HEK293 (cell line): ENCODE measurements at regions not wholly inside any gene's neighbourhood (a gene's known extent, or its start where the extent isn't known, plus 50 kb on each side); places are given as distances from the start of the nearest gene placed in this dataset.

Source experiments
- CTCF ChIA-PET: fragments of 350-600 bp; formaldehyde crosslinking; extraction: SDS; loops from one replicate; lab custom pipeline; 2021; ENCODE audit warnings: antibody characterized with exemption; lab: Yijun Ruan, JAX
- POLR2A ChIA-PET: fragments of 300-600 bp; formaldehyde crosslinking; extraction: SDS; loops from one replicate; lab custom pipeline; 2020; ENCODE audit warnings: antibody characterized with exemption, inconsistent platforms; lab: Yijun Ruan, JAX
- H3K27ac ChIP-seq: fragments of 200-500 bp; sonication (Bioruptor generic); 2 replicates; pipeline ENCODE4 v1.5.1; 2014; ENCODE audit warnings: low read depth, low read length, control low read depth, inconsistent platforms; ENCODE audit errors: extremely low read depth
- H3K36me3 ChIP-seq, 2 experiments: fragments of 200-500 bp in 1 of 2; sonication (Bioruptor generic) in 1 of 2; 1 replicate in 1 of 2; 2 replicates in 1 of 2; pipeline ENCODE4 v1.5.1; 2014 to 2017; ENCODE audit warnings: inconsistent platforms in 2 of 2, low read length in 2 of 2; ENCODE audit not compliant: control insufficient read depth in 2 of 2, insufficient read depth in 1 of 2
- H3K4me1 ChIP-seq: fragments of 200-500 bp; sonication (Bioruptor generic); 2 replicates; pipeline ENCODE4 v1.5.1; 2014; ENCODE audit warnings: mild to moderate bottlenecking, low read length, inconsistent platforms; ENCODE audit not compliant: control insufficient read depth, insufficient read depth
- H3K4me3 ChIP-seq: 2 replicates; pipeline ENCODE4 v1.5.1; 2011; ENCODE audit warnings: low read depth, mild to moderate bottlenecking, control low read depth, low read length, moderate library complexity
- H3K9me3 ChIP-seq: fragments of 200-500 bp; sonication (Bioruptor generic); 2 replicates; pipeline ENCODE4 v1.5.1; 2014; ENCODE audit warnings: low read depth, low read length, inconsistent platforms; ENCODE audit not compliant: control insufficient read depth, insufficient read depth
- ELK4 ChIP-seq: IDR thresholded peaks from 2 replicates; pipeline ENCODE4 v1.6.1; 2011; ENCODE audit warnings: mild to moderate bottlenecking, low read depth, low read length, borderline replicate concordance
- GFI1B ChIP-seq: fragments of 450-650 bp; formaldehyde crosslinking; IDR thresholded peaks from 2 replicates; pipeline ENCODE4 v1.5.1; 2016; ENCODE audit warnings: missing biosample characterization, missing genetic modification characterization
- OSR2 ChIP-seq: fragments of 450-650 bp; formaldehyde crosslinking; IDR thresholded peaks from 2 replicates; pipeline ENCODE4 v1.5.1; 2016; ENCODE audit warnings: missing biosample characterization, missing genetic modification characterization
- RBAK ChIP-seq: fragments of 450-650 bp; formaldehyde crosslinking; IDR thresholded peaks from 2 replicates; pipeline ENCODE4 v1.5.1; 2016; ENCODE audit warnings: missing biosample characterization, missing genetic modification characterization
- ZBTB21 ChIP-seq: fragments of 450-650 bp; formaldehyde crosslinking; IDR thresholded peaks from 2 replicates; pipeline ENCODE4 v1.5.1; 2017; ENCODE audit warnings: missing biosample characterization, missing genetic modification characterization
- ZNF148 ChIP-seq: fragments of 450-650 bp; formaldehyde crosslinking; IDR thresholded peaks from 2 replicates; pipeline ENCODE4 v1.5.0; 2017; ENCODE audit warnings: missing biosample characterization, missing genetic modification characterization, borderline replicate concordance
- ZNF155 ChIP-seq: fragments of 450-650 bp; formaldehyde crosslinking; IDR thresholded peaks from 2 replicates; pipeline ENCODE4 v1.5.1; 2016; ENCODE audit warnings: missing biosample characterization, missing genetic modification characterization
- ZNF175 ChIP-seq: fragments of 450-650 bp; formaldehyde crosslinking; IDR thresholded peaks from 2 replicates; pipeline ENCODE4 v1.5.1; 2016; ENCODE audit warnings: missing biosample characterization, missing genetic modification characterization
- ZNF221 ChIP-seq: fragments of 450-650 bp; formaldehyde crosslinking; IDR thresholded peaks from 2 replicates; pipeline ENCODE4 v1.5.1; 2017; ENCODE audit warnings: missing biosample characterization, missing genetic modification characterization, borderline replicate concordance
- ZNF23 ChIP-seq: fragments of 450-650 bp; formaldehyde crosslinking; IDR thresholded peaks from 2 replicates; pipeline ENCODE4 v1.5.1; 2016; ENCODE audit warnings: missing biosample characterization, missing genetic modification characterization, borderline replicate concordance
- ZNF529 ChIP-seq: fragments of 450-650 bp; formaldehyde crosslinking; IDR thresholded peaks from 2 replicates; pipeline ENCODE4 v1.5.1; 2017; ENCODE audit warnings: missing genetic modification characterization, missing biosample characterization; ENCODE audit not compliant: insufficient replicate concordance
- ZNF624 ChIP-seq: fragments of 450-650 bp; formaldehyde crosslinking; IDR thresholded peaks from 2 replicates; pipeline ENCODE4 v1.5.1; 2017; ENCODE audit warnings: missing biosample characterization, missing genetic modification characterization
- ZNF76 ChIP-seq: fragments of 450-650 bp; formaldehyde crosslinking; IDR thresholded peaks from 2 replicates; pipeline ENCODE4; 2016; ENCODE audit warnings: low read depth, missing biosample characterization, missing genetic modification characterization, borderline replicate concordance
- ZSCAN5A ChIP-seq: fragments of 450-650 bp; formaldehyde crosslinking; IDR thresholded peaks from 2 replicates; pipeline ENCODE4 v1.5.1; 2016; ENCODE audit warnings: missing biosample characterization, missing genetic modification characterization
- ZXDB ChIP-seq: fragments of 450-650 bp; formaldehyde crosslinking; IDR thresholded peaks from 2 replicates; pipeline ENCODE4 v1.5.1; 2016; ENCODE audit warnings: missing biosample characterization, missing genetic modification characterization
- TF ChIP-seq, protein P1 (sequence below): fragments of 450-650 bp; formaldehyde crosslinking; IDR thresholded peaks from 2 replicates; pipeline ENCODE4 v1.5.1; 2016; ENCODE audit warnings: missing biosample characterization, missing genetic modification characterization
- TF ChIP-seq, protein P2 (sequence below): fragments of 450-650 bp; formaldehyde crosslinking; IDR thresholded peaks from 2 replicates; pipeline ENCODE4 v1.5.1; 2016; ENCODE audit warnings: missing biosample characterization, missing genetic modification characterization

GRCh38 chr4:84366907-84367306 is 132.2 kb downstream of the NKX6-1 start:
- CTCF ChIA-PET = no interaction called here
- no peak overlapping the region for H3K27ac ChIP-seq
- no peak for TF ChIP-seq ZSCAN5A
- no peak for TF ChIP-seq OSR2 (tag by site-specific recombination)
- no peak for TF ChIP-seq RBAK (tag by site-specific recombination)
- TF ChIP-seq ZNF23 = no peak
- TF ChIP-seq ZNF175 (tag by site-specific recombination) = no peak
- no peak for TF ChIP-seq ELK4
- TF ChIP-seq, protein P1, sequence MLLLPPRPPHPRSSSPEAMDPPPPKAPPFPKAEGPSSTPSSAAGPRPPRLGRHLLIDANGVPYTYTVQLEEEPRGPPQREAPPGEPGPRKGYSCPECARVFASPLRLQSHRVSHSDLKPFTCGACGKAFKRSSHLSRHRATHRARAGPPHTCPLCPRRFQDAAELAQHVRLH (tag by site-specific recombination) = no peak
- TF ChIP-seq ZXDB (tag by site-specific recombination) = no peak
- no peak for TF ChIP-seq ZNF221 (tag by site-specific recombination)
- TF ChIP-seq ZNF148 (tag by site-specific recombination) = no peak
- TF ChIP-seq GFI1B (tag by site-specific recombination) = no peak
- TF ChIP-seq ZNF155 (tag by site-specific recombination) = no peak
- TF ChIP-seq, protein P2, sequence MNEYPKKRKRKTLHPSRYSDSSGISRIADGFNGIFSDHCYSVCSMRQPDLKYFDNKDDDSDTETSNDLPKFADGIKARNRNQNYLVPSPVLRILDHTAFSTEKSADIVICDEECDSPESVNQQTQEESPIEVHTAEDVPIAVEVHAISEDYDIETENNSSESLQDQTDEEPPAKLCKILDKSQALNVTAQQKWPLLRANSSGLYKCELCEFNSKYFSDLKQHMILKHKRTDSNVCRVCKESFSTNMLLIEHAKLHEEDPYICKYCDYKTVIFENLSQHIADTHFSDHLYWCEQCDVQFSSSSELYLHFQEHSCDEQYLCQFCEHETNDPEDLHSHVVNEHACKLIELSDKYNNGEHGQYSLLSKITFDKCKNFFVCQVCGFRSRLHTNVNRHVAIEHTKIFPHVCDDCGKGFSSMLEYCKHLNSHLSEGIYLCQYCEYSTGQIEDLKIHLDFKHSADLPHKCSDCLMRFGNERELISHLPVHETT (tag by site-specific recombination) = no peak
- TF ChIP-seq ZNF76 (tag by site-specific recombination) = no peak
- TF ChIP-seq ZNF529 = no peak
- TF ChIP-seq ZBTB21 (tag by site-specific recombination) = no peak
- H3K9me3 ChIP-seq = no peaks in the 10 kb centered on the region
- POLR2A ChIA-PET = no interaction called here
- no peak overlapping the region for H3K4me3 ChIP-seq
- H3K4me1 ChIP-seq = no peaks in the 10 kb centered on the region
- no peaks in the 10 kb centered on the region for H3K36me3 ChIP-seq

DNA sequence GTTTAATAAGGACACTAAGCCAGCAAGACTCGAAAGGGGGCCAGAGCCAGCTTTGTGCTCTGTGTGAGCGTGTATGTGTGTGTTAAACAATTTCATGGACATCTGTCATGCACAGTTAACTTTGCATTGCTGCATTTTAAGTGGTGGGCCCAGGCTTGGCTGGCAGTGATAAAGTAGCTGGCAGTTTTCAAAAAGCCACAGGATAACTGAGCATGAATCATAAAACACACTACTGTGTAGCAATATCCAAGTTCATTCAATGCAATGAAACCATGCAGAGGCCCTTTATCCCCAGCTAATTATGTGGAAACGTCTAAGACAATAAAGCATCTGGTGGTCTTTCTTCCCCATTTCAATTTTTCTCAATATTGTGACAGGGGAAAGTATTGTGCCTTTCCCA is 132.9 kb downstream of the NKX6-1 start:
- ChIA-PET CTCF (no interaction called here), POLR2A (no interaction called here)
- H3K4me3 ChIP-seq = no peak overlapping the region
- no peak overlapping the region for H3K27ac ChIP-seq
- H3K36me3 ChIP-seq = no peaks in the 10 kb centered on the region
- TF ChIP-seq ZNF624 (tag by site-specific recombination) = no peak
- H3K9me3 ChIP-seq = no peaks in the 10 kb centered on the region
- no peaks in the 10 kb centered on the region for H3K4me1 ChIP-seq
